Daoy (cell line): ENCODE measurements at regions not wholly inside any gene's neighbourhood (a gene's known extent, or its start where the extent isn't known, plus 50 kb on each side); places are given as distances from the start of the nearest gene placed in this dataset.
"Not testable (repeated sequence)": the region's sequence is repeated elsewhere in the genome, so short reads cannot be mapped to it uniquely, and the experiment has no call there.

Experiments
- DNase-seq: peaks from one replicate; pipeline ENCODE4 v3.0.0-alpha.2; 2015; ENCODE audit warnings: low read depth

GRCh38 chr6:22349051-22349450, 52.2 kb upstream of the PRL start:
- no peak for DNase-seq

GRCh38 chr6:22349528-22349927, 52.7 kb upstream of the PRL start:
- DNase-seq: no peak

- no peak for DNase-seq
Measured at GRCh38 chr6:22350109-22350508, 53.3 kb upstream of the PRL start.

GRCh38 chr6:22353101-22353500, 56.3 kb upstream of the PRL start:
- DNase-seq: no peak

- DNase-seq: no peak
Measured at GRCh38 chr6:22356362-22356940, 59.6 kb upstream of the PRL start.

- DNase-seq: no peak
Measured at GRCh38 chr6:22357724-22358189, 60.9 kb upstream of the PRL start.

- no peak for DNase-seq
Measured at GRCh38 chr6:22361576-22361975, 64.7 kb upstream of the PRL start.

- DNase-seq: no peak
Measured at GRCh38 chr6:22362361-22362760, 65.5 kb upstream of the PRL start.

- no peak for DNase-seq
Measured at GRCh38 chr6:22363166-22363713, 66.4 kb upstream of the PRL start.

GRCh38 chr6:22363714-22364239, 66.9 kb upstream of the PRL start:
- no peak for DNase-seq

GRCh38 chr6:22364306-22364705, 67.5 kb upstream of the PRL start:
- peak; percentile 19 for DNase-seq

GRCh38 chr6:22366214-22366613, 69.4 kb upstream of the PRL start:
- DNase-seq: no peak

- no peak for DNase-seq
Measured at GRCh38 chr6:22367346-22367745, 70.5 kb upstream of the PRL start.

- DNase-seq: no peak
Measured at GRCh38 chr6:22368794-22369193, 72.0 kb upstream of the PRL start.

- no peak for DNase-seq
Measured at GRCh38 chr6:22372922-22373321, 76.1 kb upstream of the PRL start.

- DNase-seq: not testable (repeated sequence)
Measured at GRCh38 chr6:22374950-22375349, 78.1 kb upstream of the PRL start.

- not testable (repeated sequence) for DNase-seq
Measured at GRCh38 chr6:22376293-22376692, 79.5 kb upstream of the PRL start.

- not testable (repeated sequence) for DNase-seq
Measured at GRCh38 chr6:22378536-22378935, 81.7 kb upstream of the PRL start.

GRCh38 chr6:22380236-22380635, 83.4 kb upstream of the PRL start:
- DNase-seq: no peak

GRCh38 chr6:22381845-22382544, 85.2 kb upstream of the PRL start:
- no peak for DNase-seq

GRCh38 chr6:22383016-22383415, 86.2 kb upstream of the PRL start:
- peak; percentile 23 for DNase-seq

GRCh38 chr6:22392711-22393110, 95.9 kb upstream of the PRL start:
- DNase-seq: peak; percentile 62

GRCh38 chr6:22394691-22395090, 97.9 kb upstream of the PRL start:
- no peak for DNase-seq
